KBM-7 (cell line): ENCODE measurements at regions not wholly inside any gene's neighbourhood (a gene's known extent, or its start where the extent isn't known, plus 50 kb on each side); places are given as distances from the start of the nearest gene placed in this dataset.

Experiments
- DNase-seq: peaks from one replicate; pipeline ENCODE4 v3.0.0-alpha.2; 2015
- in situ Hi-C: fragments of 300-500 bp; cut with MboI; formaldehyde crosslinking; loops from 2 replicates; pipeline ENCODE4 v1.14.3; 2020; ENCODE audit warnings: low sequenced_read_pairs, low pct_unique_long_range_greater_than_20kb, mixed read lengths

GRCh38 chr10:70939441-70940003, 51.2 kb upstream of the PCBD1 start:
- in situ Hi-C loops = no loop called here
- DNase-seq = no peak

- in situ Hi-C loops = no loop called here
- DNase-seq = no peak
Observed at GRCh38 chr10:70940834-70941568, 52.6 kb upstream of the PCBD1 start.

GRCh38 chr10:70942125-70942524, 53.8 kb upstream of the PCBD1 start:
- DNase-seq = no peak
- in situ Hi-C loops = no loop called here

- in situ Hi-C loops = no loop called here
- no peak for DNase-seq
Observed at GRCh38 chr10:70942725-70943124, 54.4 kb upstream of the PCBD1 start.

- no peak for DNase-seq
- in situ Hi-C loops = no loop called here
Observed at GRCh38 chr10:70943249-70943648, 54.9 kb upstream of the PCBD1 start.

GRCh38 chr10:70943841-70944466, 55.6 kb upstream of the PCBD1 start:
- no peak for DNase-seq
- in situ Hi-C loops = no loop called here

- no peak for DNase-seq
- in situ Hi-C loops = no loop called here
Observed at GRCh38 chr10:70950037-70950436, 61.7 kb upstream of the PCBD1 start.

- in situ Hi-C loops = no loop called here
Observed at GRCh38 chr10:70950801-70951200, 62.4 kb upstream of the PCBD1 start.

GRCh38 chr10:70952401-70952800, 64.0 kb upstream of the PCBD1 start:
- in situ Hi-C loops = no loop called here
- no peak for DNase-seq

More at GRCh38 chr10:70950801-70951200, 62.4 kb upstream of the PCBD1 start:
- DNase-seq = no peak

GRCh38 chr10:70952921-70953320, 64.6 kb upstream of the PCBD1 start:
- in situ Hi-C loops = no loop called here
- no peak for DNase-seq

GRCh38 chr10:70954381-70955176, 66.2 kb upstream of the PCBD1 start:
- in situ Hi-C loops = no loop called here
- no peak for DNase-seq

GRCh38 chr10:70956029-70956759, 67.8 kb upstream of the PCBD1 start:
- peak; percentile 11 for DNase-seq
- in situ Hi-C loops = no loop called here

GRCh38 chr10:70958396-70958795, 70.0 kb upstream of the PCBD1 start:
- no peak for DNase-seq

GRCh38 chr10:70960316-70960715, 72.0 kb upstream of the PCBD1 start:
- DNase-seq = no peak
- in situ Hi-C loops = no loop called here

More at GRCh38 chr10:70958396-70958795, 70.0 kb upstream of the PCBD1 start:
- in situ Hi-C loops = no loop called here

- in situ Hi-C loops = no loop called here
- DNase-seq = no peak
Observed at GRCh38 chr10:70960783-70961570, 72.6 kb upstream of the PCBD1 start.

GRCh38 chr10:70962686-70963085, 74.3 kb upstream of the PCBD1 start:
- DNase-seq = no peak

GRCh38 chr10:70963271-70963670, 74.9 kb upstream of the PCBD1 start:
- in situ Hi-C loops = no loop called here

More at GRCh38 chr10:70962686-70963085, 74.3 kb upstream of the PCBD1 start:
- in situ Hi-C loops = no loop called here

GRCh38 chr10:70964245-70964644, 75.9 kb upstream of the PCBD1 start:
- no peak for DNase-seq
- in situ Hi-C loops = no loop called here

More at GRCh38 chr10:70963271-70963670, 74.9 kb upstream of the PCBD1 start:
- no peak for DNase-seq
